WTC11 (cell line): ENCODE measurements at regions not wholly inside any gene's neighbourhood (a gene's known extent, or its start where the extent isn't known, plus 50 kb on each side); places are given as distances from the start of the nearest gene placed in this dataset.

Source experiments
- ATF3 ChIP-seq: sonication (generic); formaldehyde crosslinking; conservative IDR thresholded peaks from 2 replicates; pipeline ENCODE4 v1.8.1; 2022; ENCODE audit warnings: mild to moderate bottlenecking, missing genetic modification reagents
- ATF6 ChIP-seq: sonication (generic); formaldehyde crosslinking; IDR thresholded peaks from 2 replicates; pipeline ENCODE4 v1.8.1; 2023; ENCODE audit warnings: mild to moderate bottlenecking, missing genetic modification reagents
- CTCF ChIP-seq: fragments of 200-600 bp; IDR thresholded peaks from 2 replicates; pipeline ENCODE4 v1.8.0; 2022; ENCODE audit warnings: antibody characterized with exemption
- IRF2 ChIP-seq: sonication (generic); formaldehyde crosslinking; IDR thresholded peaks from 2 replicates; pipeline ENCODE4 v1.8.0; 2022; ENCODE audit warnings: low read depth, missing genetic modification reagents, borderline replicate concordance
- NFE2L1 ChIP-seq: sonication (generic); formaldehyde crosslinking; IDR thresholded peaks from 2 replicates; pipeline ENCODE4 v1.8.1; 2023; ENCODE audit warnings: missing genetic modification reagents

- no peak for TF ChIP-seq ATF6
- TF ChIP-seq NFE2L1 (CRISPR knock-in tag), result no peak
- TF ChIP-seq CTCF, result peak; percentile 17; the same call in 1 of the 2 replicates
- no peak for TF ChIP-seq IRF2 (CRISPR knock-in tag)
- TF ChIP-seq ATF3, result no peak
These were observed 57.8 kb upstream of the RAB18 start for GRCh38 chr10:27446091-27446918.
